ENCODE measurements at regions not wholly inside any gene's neighbourhood (a gene's known extent, or its start where the extent isn't known, plus 50 kb on each side); places are given as distances from the start of the nearest gene placed in this dataset.

- Histone ChIP-seq H3K27ac (no peak overlapping the region), H3K9me3 (no peaks in the 10 kb centered on the region), H3K36me3 (no peaks in the 10 kb centered on the region), H3K27me3 (peaks cover 0 to 4% (median 0%) of the 10 kb centered on the region in 4 donors), H3K4me1 (no peaks in the 10 kb centered on the region), H3K4me3 (no peak overlapping the region)
- no peak for TF ChIP-seq EP300 (IDR thresholded peaks at IDR 0.05)
- TF ChIP-seq POLR2AphosphoS5 (IDR thresholded peaks at IDR 0.05) = no peak
- TF ChIP-seq, protein P1, sequence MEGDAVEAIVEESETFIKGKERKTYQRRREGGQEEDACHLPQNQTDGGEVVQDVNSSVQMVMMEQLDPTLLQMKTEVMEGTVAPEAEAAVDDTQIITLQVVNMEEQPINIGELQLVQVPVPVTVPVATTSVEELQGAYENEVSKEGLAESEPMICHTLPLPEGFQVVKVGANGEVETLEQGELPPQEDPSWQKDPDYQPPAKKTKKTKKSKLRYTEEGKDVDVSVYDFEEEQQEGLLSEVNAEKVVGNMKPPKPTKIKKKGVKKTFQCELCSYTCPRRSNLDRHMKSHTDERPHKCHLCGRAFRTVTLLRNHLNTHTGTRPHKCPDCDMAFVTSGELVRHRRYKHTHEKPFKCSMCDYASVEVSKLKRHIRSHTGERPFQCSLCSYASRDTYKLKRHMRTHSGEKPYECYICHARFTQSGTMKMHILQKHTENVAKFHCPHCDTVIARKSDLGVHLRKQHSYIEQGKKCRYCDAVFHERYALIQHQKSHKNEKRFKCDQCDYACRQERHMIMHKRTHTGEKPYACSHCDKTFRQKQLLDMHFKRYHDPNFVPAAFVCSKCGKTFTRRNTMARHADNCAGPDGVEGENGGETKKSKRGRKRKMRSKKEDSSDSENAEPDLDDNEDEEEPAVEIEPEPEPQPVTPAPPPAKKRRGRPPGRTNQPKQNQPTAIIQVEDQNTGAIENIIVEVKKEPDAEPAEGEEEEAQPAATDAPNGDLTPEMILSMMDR (IDR thresholded peaks at IDR 0.05) = no peak
- TF ChIP-seq POLR2A (IDR thresholded peaks at IDR 0.05) = no peak
- 79% methylated on average over 8 of the region's 8 CpGs; no CpG with 5 or more reads in 1 of the 2 donors for WGBS, 2 donors
- ATAC-seq (ENCODE audit: low FRiP score in 2 of 2) (no peak), DNase-seq (no peak)
Observed at GRCh38 chr19:30148803-30149202, 206.8 kb downstream of the URI1 start.

DNA sequence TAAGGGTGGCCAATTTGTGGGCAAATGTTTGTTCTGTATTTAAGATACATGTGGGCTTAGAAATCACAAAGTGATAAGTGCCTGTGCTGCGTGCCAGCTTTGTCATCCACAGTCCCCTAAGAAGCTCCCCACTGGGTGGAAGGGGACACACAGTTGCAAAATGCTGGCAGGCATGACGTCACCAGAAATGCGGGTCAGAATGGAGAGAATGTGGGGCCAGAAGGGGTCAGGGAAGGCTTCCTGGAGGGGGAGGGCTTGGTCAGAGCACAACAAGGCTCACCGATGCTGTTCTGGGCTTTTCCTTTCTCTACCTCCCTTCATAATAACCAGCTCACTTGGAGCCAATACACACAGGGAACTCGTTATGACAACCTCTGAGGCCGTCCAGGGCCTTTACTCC is 207.3 kb downstream of the URI1 start:
- no peak for DNase-seq
- no peak for ATAC-seq (ENCODE audit: low FRiP score in 2 of 2)
- H3K9me3 ChIP-seq = no peaks in the 10 kb centered on the region
- peaks cover 0 to 2% (median 0%) of the 10 kb centered on the region in 4 donors for H3K27me3 ChIP-seq
- H3K4me3 ChIP-seq = no peak overlapping the region
- no peak overlapping the region for H3K27ac ChIP-seq
- WGBS, 2 donors = 61 to 63% methylated on average over 6 of the region's 6 CpGs
- TF ChIP-seq, protein P1 (IDR thresholded peaks at IDR 0.05) = no peak
- no peaks in the 10 kb centered on the region for H3K4me1 ChIP-seq
- no peaks in the 10 kb centered on the region for H3K36me3 ChIP-seq

GRCh38 chr19:30150626-30151025 is 208.6 kb downstream of the URI1 start:
- 60 to 65% methylated on average over 8 of the region's 8 CpGs for WGBS, 2 donors
- H3K4me3 ChIP-seq = no peak overlapping the region
- DNase-seq = no peak
- TF ChIP-seq POLR2A (IDR thresholded peaks at IDR 0.05) (no peak), POLR2AphosphoS5 (IDR thresholded peaks at IDR 0.05) (no peak), EP300 (IDR thresholded peaks at IDR 0.05) (no peak)
- TF ChIP-seq, protein P1 (IDR thresholded peaks at IDR 0.05) = no peak
- H3K36me3 ChIP-seq = no peaks in the 10 kb centered on the region
- no peak overlapping the region for H3K27ac ChIP-seq
- ATAC-seq (ENCODE audit: low FRiP score in 2 of 2) = no peak
- no peaks in the 10 kb centered on the region for H3K9me3 ChIP-seq
- H3K4me1 ChIP-seq = no peaks in the 10 kb centered on the region
- H3K27me3 ChIP-seq = no peaks in the 10 kb centered on the region

DNA sequence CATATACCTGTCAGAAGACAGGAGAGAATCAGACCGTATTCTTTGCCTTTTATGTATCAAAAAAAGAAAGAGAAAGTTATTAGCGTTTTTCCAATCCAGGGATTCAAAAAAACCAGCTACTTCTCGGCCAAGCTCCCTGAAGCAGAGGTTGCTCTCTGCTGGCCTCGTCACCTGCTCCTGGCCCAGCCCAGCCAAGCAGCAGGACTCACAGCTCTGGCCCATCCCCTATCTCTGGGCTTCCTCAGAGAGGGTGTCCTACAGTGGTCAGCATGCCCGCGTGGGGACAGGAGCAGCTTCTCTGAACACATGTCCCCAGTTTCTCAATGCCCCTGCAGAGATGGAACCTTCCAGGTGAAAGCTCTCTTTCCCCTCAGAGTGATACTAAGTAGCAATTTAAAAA is 209.0 kb downstream of the URI1 start:
- WGBS, 2 donors = 68 to 75% methylated on average over 6 of the region's 6 CpGs
- no peak for ATAC-seq (ENCODE audit: low FRiP score in 2 of 2)
- no peaks in the 10 kb centered on the region for H3K36me3 ChIP-seq
- DNase-seq = no peak
- H3K4me3 ChIP-seq = no peak overlapping the region
- H3K9me3 ChIP-seq = no peaks in the 10 kb centered on the region
- H3K27ac ChIP-seq = no peak overlapping the region
- no peaks in the 10 kb centered on the region for H3K4me1 ChIP-seq
- TF ChIP-seq, protein P1 (IDR thresholded peaks at IDR 0.05) = no peak
- TF ChIP-seq POLR2AphosphoS5 (IDR thresholded peaks at IDR 0.05) = no peak
- TF ChIP-seq POLR2A (IDR thresholded peaks at IDR 0.05) = no peak
- no peak for TF ChIP-seq EP300 (IDR thresholded peaks at IDR 0.05)
- no peaks in the 10 kb centered on the region for H3K27me3 ChIP-seq

- Histone ChIP-seq H3K36me3 (no peaks in the 10 kb centered on the region), H3K4me1 (no peaks in the 10 kb centered on the region), H3K27ac (no peak overlapping the region), H3K4me3 (no peak overlapping the region), H3K9me3 (no peaks in the 10 kb centered on the region), H3K27me3 (no peaks in the 10 kb centered on the region)
- 75 to 83% methylated on average over 8 to 10 of the region's 10 CpGs for WGBS, 2 donors
- no peak for ATAC-seq (ENCODE audit: low FRiP score in 2 of 2)
- no peak for TF ChIP-seq POLR2A (IDR thresholded peaks at IDR 0.05)
- TF ChIP-seq POLR2AphosphoS5 (IDR thresholded peaks at IDR 0.05) = no peak
- no peak for DNase-seq
Observed at GRCh38 chr19:30152510-30153291, 210.7 kb downstream of the URI1 start.

Data from upper lobe of left lung (tissue), 6 donors.